ENCODE measurements at regions not wholly inside any gene's neighbourhood (a gene's known extent, or its start where the extent isn't known, plus 50 kb on each side); places are given as distances from the start of the nearest gene placed in this dataset.

- no peak for DNase-seq
Measured at GRCh38 chr3:176523114-176523513, 674.2 kb downstream of the TBL1XR1 start.

GRCh38 chr3:176522436-176522835 is 674.8 kb downstream of the TBL1XR1 start:
- no peak for DNase-seq

GRCh38 chr3:176521531-176522175 is 675.6 kb downstream of the TBL1XR1 start:
- DNase-seq, result no peak

GRCh38 chr3:176514297-176514696 is 683.0 kb downstream of the TBL1XR1 start:
- no peak for DNase-seq

- DNase-seq, result no peak
Measured at GRCh38 chr3:176513604-176514003, 683.7 kb downstream of the TBL1XR1 start.

- DNase-seq, result no peak
Measured at GRCh38 chr3:176512037-176512436, 685.2 kb downstream of the TBL1XR1 start.

GRCh38 chr3:176510097-176510496 is 687.2 kb downstream of the TBL1XR1 start:
- DNase-seq, result no peak

GRCh38 chr3:176505878-176506621 is 691.2 kb downstream of the TBL1XR1 start:
- no peak for DNase-seq

GRCh38 chr3:176491084-176491483 is 706.2 kb downstream of the TBL1XR1 start:
- no peak for DNase-seq

GRCh38 chr3:176490357-176490756 is 706.9 kb downstream of the TBL1XR1 start:
- no peak for DNase-seq

GRCh38 chr3:176479248-176479647 is 718.0 kb downstream of the TBL1XR1 start:
- no peak for DNase-seq

- no peak for DNase-seq
Measured at GRCh38 chr3:176469694-176470205, 727.5 kb downstream of the TBL1XR1 start.

- DNase-seq, result no peak
Measured at GRCh38 chr3:176463610-176464009, 733.7 kb downstream of the TBL1XR1 start.

GRCh38 chr3:176447369-176447768 is 749.9 kb downstream of the TBL1XR1 start:
- DNase-seq, result no peak

- no peak for DNase-seq
Measured at GRCh38 chr3:176442326-176442725, 755.0 kb downstream of the TBL1XR1 start.

GRCh38 chr3:176439729-176440128 is 757.6 kb downstream of the TBL1XR1 start:
- DNase-seq, result no peak

GRCh38 chr3:176431991-176432390 is 765.3 kb downstream of the TBL1XR1 start:
- no peak for DNase-seq

GRCh38 chr3:176431038-176431418 is 766.3 kb downstream of the TBL1XR1 start:
- no peak for DNase-seq

GRCh38 chr3:176430244-176431037 is 766.8 kb downstream of the TBL1XR1 start:
- no peak for DNase-seq

- DNase-seq, result no peak
Measured at GRCh38 chr3:176428552-176428951, 768.7 kb downstream of the TBL1XR1 start.

GRCh38 chr3:176426371-176426770 is 770.9 kb downstream of the TBL1XR1 start:
- no peak for DNase-seq

GRCh38 chr3:176416870-176417269 is 780.4 kb downstream of the TBL1XR1 start:
- DNase-seq, result no peak

- DNase-seq, result no peak
Measured at GRCh38 chr3:176415661-176416295, 781.5 kb downstream of the TBL1XR1 start.

All from activated CD4-positive, alpha-beta T cell treated with anti-CD3 and anti-CD28 coated beads for 4 hours (primary cell).